ENCODE measurements at regions not wholly inside any gene's neighbourhood (a gene's known extent, or its start where the extent isn't known, plus 50 kb on each side); places are given as distances from the start of the nearest gene placed in this dataset.

DNA sequence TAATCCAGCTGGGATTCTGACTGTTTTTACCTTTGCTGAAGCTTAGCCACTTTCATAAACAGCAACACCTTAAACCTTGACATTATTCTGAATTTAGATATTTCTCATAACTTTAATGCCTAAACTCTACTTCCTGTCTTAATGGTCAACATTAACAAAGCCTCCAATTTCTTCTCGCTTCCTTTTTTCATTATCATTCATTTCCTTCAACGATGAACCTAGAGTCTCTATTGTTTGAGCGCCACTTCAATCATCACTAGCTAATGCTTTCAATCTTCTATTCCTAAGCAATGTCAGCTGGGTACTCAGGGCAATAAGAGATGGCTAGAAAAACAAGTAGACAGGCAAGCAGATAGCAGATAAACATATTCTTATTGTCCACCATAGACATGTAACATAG, 96.6 kb upstream of the TMEM196 start:
- DNase-seq (ENCODE audit: low read depth, low spot score): no peak

- no peak for DNase-seq (ENCODE audit: low read depth, low spot score)
Observed at GRCh38 chr7:19853261-19853832, 79.9 kb upstream of the TMEM196 start.

- no peak for DNase-seq (ENCODE audit: low read depth, low spot score)
Observed at GRCh38 chr7:19852192-19852591, 78.8 kb upstream of the TMEM196 start.

DNA sequence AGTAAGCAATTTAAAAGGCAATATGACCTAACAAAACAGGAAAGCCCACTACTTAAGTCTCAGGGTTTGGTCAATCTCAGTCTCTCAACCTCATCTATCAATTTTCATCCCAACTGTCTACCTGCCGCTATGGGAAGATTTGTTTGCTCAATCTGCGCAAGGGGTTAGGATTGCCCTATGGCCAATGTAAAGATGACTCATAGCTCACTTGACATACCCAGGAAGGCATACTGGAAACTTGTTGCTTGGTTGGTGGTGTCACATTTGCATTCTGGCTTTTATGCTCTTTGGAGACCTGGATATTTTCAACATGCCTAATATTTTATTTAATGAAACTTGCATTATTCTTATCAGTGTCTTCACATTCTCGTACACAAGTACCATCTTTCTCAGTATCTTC, 78.1 kb upstream of the TMEM196 start:
- no peak for DNase-seq (ENCODE audit: low read depth, low spot score)

- DNase-seq (ENCODE audit: low read depth, low spot score): no peak
Observed at GRCh38 chr7:19834566-19834965, 61.1 kb upstream of the TMEM196 start.

DNA sequence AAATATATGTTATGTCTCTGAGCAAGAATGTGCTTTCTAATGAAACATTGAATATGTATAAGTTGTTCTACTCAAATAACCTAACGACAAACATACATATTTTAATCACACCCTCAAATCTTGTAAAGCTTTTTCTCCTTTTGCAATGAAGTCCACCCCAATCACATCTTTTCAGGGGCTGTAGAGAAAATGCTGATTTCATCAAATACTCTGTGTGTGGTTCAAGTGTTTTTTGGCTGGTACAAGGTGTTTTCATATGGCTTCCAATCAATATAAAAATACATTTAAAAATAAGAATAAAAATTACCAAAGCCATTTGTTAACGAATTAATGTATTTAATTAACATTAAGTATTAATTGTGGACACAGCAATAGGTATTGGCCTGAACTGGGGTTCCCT, 57.2 kb upstream of the TMEM196 start:
- DNase-seq (ENCODE audit: low read depth, low spot score): no peak
